ENCODE measurements at regions not wholly inside any gene's neighbourhood (a gene's known extent, or its start where the extent isn't known, plus 50 kb on each side); places are given as distances from the start of the nearest gene placed in this dataset.

DNA sequence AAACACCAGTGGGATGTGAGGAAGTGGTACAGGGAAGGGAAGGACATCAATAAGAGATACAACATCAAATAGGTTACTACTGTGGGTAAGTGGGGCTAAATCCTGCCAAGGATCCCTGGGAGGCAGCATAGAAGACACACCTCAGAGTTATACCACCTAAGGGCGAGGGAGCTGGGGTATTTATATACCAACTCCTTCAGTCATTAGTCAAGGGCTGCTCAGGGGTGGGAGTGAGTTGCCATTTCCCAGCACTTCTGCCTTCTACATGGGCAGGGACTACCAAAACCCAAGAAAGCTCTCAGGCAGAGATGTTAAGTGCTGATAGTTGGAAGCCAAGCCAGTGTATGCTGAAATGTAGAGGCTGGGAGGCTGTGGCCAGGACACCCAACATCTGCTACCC, 57.5 kb upstream of the MARCHF10 start:
- intact Hi-C loops (cut with micrococcal nuclease): no loop called here
- H4K20me1 ChIP-seq (replicated peaks; ENCODE audit: control insufficient read depth, insufficient read depth, low read length): no peaks in the 10 kb centered on the region; the same call in 1 of the 2 replicates
- H3K4me1 ChIP-seq (replicated peaks in 1 of 2; ENCODE audit: control insufficient read depth in 2 of 2, insufficient read depth in 2 of 2, low read length in 2 of 2): no peaks in the 10 kb centered on the region
- H3K36me3 ChIP-seq (ENCODE audit: control insufficient read depth, insufficient read depth, low read length): no peaks in the 10 kb centered on the region
- H3K9me3 ChIP-seq (replicated peaks; ENCODE audit: control insufficient read depth, insufficient read depth, low read depth, low read length): no peaks in the 10 kb centered on the region
- WGBS (ENCODE audit: insufficient coverage, low coverage, missing lambda C conversion rate): 0% methylated on average over 1 of the region's 1 CpG
- no peak for FAIRE-seq
- H3K4me2 ChIP-seq (ENCODE audit: insufficient read depth, low read length): no peak overlapping the region
- TF ChIP-seq EZH2 (IDR thresholded peaks at IDR 0.05; ENCODE audit: borderline replicate concordance, low read depth, low read length) (no peak), KLF13 (tag; IDR thresholded peaks at IDR 0.05; ENCODE audit: borderline replicate concordance, low read depth) (no peak), SUPT5H (IDR thresholded peaks at IDR 0.05) (no peak), ZNF174 (CRISPR knock-in tag; IDR thresholded peaks at IDR 0.05) (no peak), HNRNPLL (IDR thresholded peaks at IDR 0.05; ENCODE audit: low read depth, low read length, poor library complexity, severe bottlenecking) (no peak), NONO (IDR thresholded peaks at IDR 0.05; ENCODE audit: low read depth in 2 of 2, low read length in 1 of 2) (no peak), CBX1 (IDR thresholded peaks at IDR 0.05; ENCODE audit: low read depth) (no peak), BDP1 (IDR thresholded peaks at IDR 0.05; ENCODE audit: insufficient read depth, insufficient read length) (no peak), CREBBP (IDR thresholded peaks at IDR 0.05; ENCODE audit: low read depth, low read length) (no peak), THRAP3 (IDR thresholded peaks at IDR 0.05; ENCODE audit: borderline replicate concordance) (no peak), MNT (conservative IDR thresholded peaks at IDR 0.05) (no peak), MTA1 (IDR thresholded peaks at IDR 0.05; ENCODE audit: borderline replicate concordance) (no peak)
- TF ChIP-seq, protein P1, sequence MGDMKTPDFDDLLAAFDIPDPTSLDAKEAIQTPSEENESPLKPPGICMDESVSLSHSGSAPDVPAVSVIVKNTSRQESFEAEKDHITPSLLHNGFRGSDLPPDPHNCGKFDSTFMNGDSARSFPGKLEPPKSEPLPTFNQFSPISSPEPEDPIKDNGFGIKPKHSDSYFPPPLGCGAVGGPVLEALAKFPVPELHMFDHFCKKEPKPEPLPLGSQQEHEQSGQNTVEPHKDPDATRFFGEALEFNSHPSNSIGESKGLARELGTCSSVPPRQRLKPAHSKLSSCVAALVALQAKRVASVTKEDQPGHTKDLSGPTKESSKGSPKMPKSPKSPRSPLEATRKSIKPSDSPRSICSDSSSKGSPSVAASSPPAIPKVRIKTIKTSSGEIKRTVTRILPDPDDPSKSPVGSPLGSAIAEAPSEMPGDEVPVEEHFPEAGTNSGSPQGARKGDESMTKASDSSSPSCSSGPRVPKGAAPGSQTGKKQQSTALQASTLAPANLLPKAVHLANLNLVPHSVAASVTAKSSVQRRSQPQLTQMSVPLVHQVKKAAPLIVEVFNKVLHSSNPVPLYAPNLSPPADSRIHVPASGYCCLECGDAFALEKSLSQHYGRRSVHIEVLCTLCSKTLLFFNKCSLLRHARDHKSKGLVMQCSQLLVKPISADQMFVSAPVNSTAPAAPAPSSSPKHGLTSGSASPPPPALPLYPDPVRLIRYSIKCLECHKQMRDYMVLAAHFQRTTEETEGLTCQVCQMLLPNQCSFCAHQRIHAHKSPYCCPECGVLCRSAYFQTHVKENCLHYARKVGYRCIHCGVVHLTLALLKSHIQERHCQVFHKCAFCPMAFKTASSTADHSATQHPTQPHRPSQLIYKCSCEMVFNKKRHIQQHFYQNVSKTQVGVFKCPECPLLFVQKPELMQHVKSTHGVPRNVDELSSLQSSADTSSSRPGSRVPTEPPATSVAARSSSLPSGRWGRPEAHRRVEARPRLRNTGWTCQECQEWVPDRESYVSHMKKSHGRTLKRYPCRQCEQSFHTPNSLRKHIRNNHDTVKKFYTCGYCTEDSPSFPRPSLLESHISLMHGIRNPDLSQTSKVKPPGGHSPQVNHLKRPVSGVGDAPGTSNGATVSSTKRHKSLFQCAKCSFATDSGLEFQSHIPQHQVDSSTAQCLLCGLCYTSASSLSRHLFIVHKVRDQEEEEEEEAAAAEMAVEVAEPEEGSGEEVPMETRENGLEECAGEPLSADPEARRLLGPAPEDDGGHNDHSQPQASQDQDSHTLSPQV (IDR thresholded peaks at IDR 0.05): no peak
- TF ChIP-seq, protein P2, sequence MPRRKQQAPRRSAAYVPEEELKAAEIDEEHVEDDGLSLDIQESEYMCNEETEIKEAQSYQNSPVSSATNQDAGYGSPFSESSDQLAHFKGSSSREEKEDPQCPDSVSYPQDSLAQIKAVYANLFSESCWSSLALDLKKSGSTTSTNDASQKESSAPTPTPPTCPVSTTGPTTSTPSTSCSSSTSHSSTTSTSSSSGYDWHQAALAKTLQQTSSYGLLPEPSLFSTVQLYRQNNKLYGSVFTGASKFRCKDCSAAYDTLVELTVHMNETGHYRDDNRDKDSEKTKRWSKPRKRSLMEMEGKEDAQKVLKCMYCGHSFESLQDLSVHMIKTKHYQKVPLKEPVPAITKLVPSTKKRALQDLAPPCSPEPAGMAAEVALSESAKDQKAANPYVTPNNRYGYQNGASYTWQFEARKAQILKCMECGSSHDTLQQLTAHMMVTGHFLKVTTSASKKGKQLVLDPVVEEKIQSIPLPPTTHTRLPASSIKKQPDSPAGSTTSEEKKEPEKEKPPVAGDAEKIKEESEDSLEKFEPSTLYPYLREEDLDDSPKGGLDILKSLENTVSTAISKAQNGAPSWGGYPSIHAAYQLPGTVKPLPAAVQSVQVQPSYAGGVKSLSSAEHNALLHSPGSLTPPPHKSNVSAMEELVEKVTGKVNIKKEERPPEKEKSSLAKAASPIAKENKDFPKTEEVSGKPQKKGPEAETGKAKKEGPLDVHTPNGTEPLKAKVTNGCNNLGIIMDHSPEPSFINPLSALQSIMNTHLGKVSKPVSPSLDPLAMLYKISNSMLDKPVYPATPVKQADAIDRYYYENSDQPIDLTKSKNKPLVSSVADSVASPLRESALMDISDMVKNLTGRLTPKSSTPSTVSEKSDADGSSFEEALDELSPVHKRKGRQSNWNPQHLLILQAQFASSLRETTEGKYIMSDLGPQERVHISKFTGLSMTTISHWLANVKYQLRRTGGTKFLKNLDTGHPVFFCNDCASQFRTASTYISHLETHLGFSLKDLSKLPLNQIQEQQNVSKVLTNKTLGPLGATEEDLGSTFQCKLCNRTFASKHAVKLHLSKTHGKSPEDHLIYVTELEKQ (CRISPR knock-in tag; IDR thresholded peaks at IDR 0.05): no peak
- H3K9ac ChIP-seq (ENCODE audit: insufficient read depth in 1 of 2, low read depth in 2 of 2, low read length in 2 of 2): no peak overlapping the region
- no peak for ATAC-seq
- no peaks in the 10 kb centered on the region for H3K9me1 ChIP-seq (ENCODE audit: control insufficient read depth, insufficient read depth, low read length)
- no TSS peak for BruUV-seq (replicated peaks)
- in situ Hi-C loops (cut with MboI): no loop called here
- H2AFZ ChIP-seq (ENCODE audit: low read depth, low read length): no peak overlapping the region
- POLR2A ChIA-PET: interaction anchor here (0.8 kb wide), 1 partner anchor 48 kb away, joined by 3 read pairs; no protein-coding TSS in a partner anchor
- CTCF ChIA-PET (ENCODE audit: low intra/inter-chr PET ratio): no interaction called here
- H3K4me3 ChIP-seq: no peak overlapping the region
- peaks cover 17 to 35% of the 10 kb centered on the region in 2 experiments; a peak in 4 of 5 replicates for H3K27me3 ChIP-seq (ENCODE audit: control insufficient read depth in 2 of 2, insufficient read depth in 2 of 2, low read length in 2 of 2)
- no peak for DNase-seq (ENCODE audit: extremely low read depth in 1 of 4, low spot score in 3 of 4)
- H3K79me2 ChIP-seq (ENCODE audit: control insufficient read depth, insufficient read depth, low read length): no peaks in the 10 kb centered on the region
- no peak overlapping the region for H3K27ac ChIP-seq (ENCODE audit: extremely low read depth, low read depth, low read length)
